B cell (primary cell): ENCODE measurements at regions not wholly inside any gene's neighbourhood (a gene's known extent, or its start where the extent isn't known, plus 50 kb on each side); places are given as distances from the start of the nearest gene placed in this dataset.

Source experiments
- ATAC-seq: fragments of 200-7000 bp; cut with Tn5 transposase; one replicate; pipeline ENCODE4 v1.10.0; 2021; ENCODE audit warnings: low read depth, mild to moderate bottlenecking, moderate number of reproducible peaks, moderate library complexity
- CTCF ChIA-PET: fragments of 350-600 bp; sonication (Branson Sonifier 250); formaldehyde crosslinking; loops from one replicate; lab custom pipeline; 2021; ENCODE audit warnings: antibody characterized with exemption, inconsistent platforms; lab: Charles Lee
- POLR2A ChIA-PET: fragments of 350-600 bp; sonication (Branson Sonifier 250); formaldehyde crosslinking; loops from one replicate; lab custom pipeline; 2021; ENCODE audit warnings: antibody characterized with exemption; lab: Charles Lee
- DNase-seq: peaks from one replicate; pipeline ENCODE4 v3.0.0; 2013
- H2AFZ ChIP-seq: 2 replicates; pipeline ENCODE4 v1.6.1; 2012; ENCODE audit warnings: mild to moderate bottlenecking, low read depth, low read length; ENCODE audit not compliant: insufficient read depth, poor library complexity, severe bottlenecking
- H3K27ac ChIP-seq, 2 donors: 1 replicate in 1 of 2; 2 replicates in 1 of 2; pipeline ENCODE4 v1.5.1; 2012 to 2013; ENCODE audit warnings: low read length in 2 of 2, mild to moderate bottlenecking in 2 of 2, moderate library complexity in 1 of 2
- H3K27me3 ChIP-seq, 4 experiments: fragments of 200-600 bp in 1 of 4; sonication (generic) in 1 of 4; replicated peaks in 1 of 4; 1 replicate in 2 of 4; 2 replicates in 2 of 4; pipeline versions ENCODE4 v1.6.1 to v1.7.0; 2013 to 2016; ENCODE audit warnings: low read length in 3 of 4, mild to moderate bottlenecking in 2 of 4, mixed read lengths in 1 of 4, moderate library complexity in 1 of 4; ENCODE audit not compliant: insufficient read depth in 4 of 4, control insufficient read depth in 3 of 4; ENCODE audit errors: control extremely low read depth in 1 of 4
- H3K36me3 ChIP-seq, 2 experiments: replicated peaks in 1 of 2; 1 replicate in 1 of 2; 2 replicates in 1 of 2; pipeline versions ENCODE4 v1.6.1 to v1.7.1; 2013; ENCODE audit warnings: low read length in 1 of 2; ENCODE audit not compliant: insufficient read depth in 2 of 2, control insufficient read depth in 1 of 2; ENCODE audit errors: control extremely low read depth in 1 of 2, extremely low read depth in 1 of 2
- H3K4me1 ChIP-seq, 2 donors: fragments of 200-600 bp in 1 of 2; sonication (generic) in 1 of 2; 1 replicate in 1 of 2; 2 replicates in 1 of 2; pipeline versions ENCODE4 v1.5.1 to v1.6.1; 2013 to 2017; ENCODE audit warnings: low read length in 2 of 2; ENCODE audit not compliant: control insufficient read depth in 2 of 2, insufficient read depth in 2 of 2
- H3K4me2 ChIP-seq: replicated peaks from 2 replicates; pipeline ENCODE3; 2012; ENCODE audit warnings: mild to moderate bottlenecking, low read depth, low read length; ENCODE audit not compliant: poor library complexity, severe bottlenecking
- H3K4me3 ChIP-seq, 5 experiments: fragments of 200-600 bp in 1 of 5; sonication (generic) in 1 of 5; 1 replicate in 3 of 5; 2 replicates in 2 of 5; pipeline versions ENCODE4 v1.5.1 to v1.7.0; 2011 to 2016; ENCODE audit warnings: low read length in 4 of 5, mild to moderate bottlenecking in 4 of 5, low read depth in 2 of 5, control low read depth in 1 of 5, moderate library complexity in 1 of 5; ENCODE audit not compliant: insufficient read depth in 1 of 5; ENCODE audit errors: control extremely low read depth in 1 of 5, extremely low read depth in 1 of 5
- H3K79me2 ChIP-seq: fragments of 200-600 bp; sonication (generic); one replicate; pipeline ENCODE4 v1.6.0; 2016; ENCODE audit warnings: low read length; ENCODE audit not compliant: control insufficient read depth, insufficient read depth
- H3K9ac ChIP-seq: fragments of 200-600 bp; sonication (generic); 2 replicates; pipeline ENCODE4 v1.6.1; 2017; ENCODE audit warnings: mild to moderate bottlenecking, low read length, moderate library complexity
- H3K9me3 ChIP-seq, 3 donors: one replicate each; pipeline versions ENCODE4 v1.6.1 to v1.7.1; 2013; ENCODE audit warnings: low read length in 2 of 3; ENCODE audit not compliant: control insufficient read depth in 2 of 3, insufficient read depth in 1 of 3; ENCODE audit errors: control extremely low read depth in 1 of 3
- H4K20me1 ChIP-seq: 2 replicates; pipeline ENCODE4 v1.6.0; 2012; ENCODE audit warnings: mild to moderate bottlenecking, low read length; ENCODE audit not compliant: insufficient read depth, control insufficient read depth, poor library complexity, severe bottlenecking
- H3K27ac Mint-ChIP-seq: one replicate; pipeline ENCODE4 v1.8.0; 2021; ENCODE audit warnings: mixed read lengths
- H3K27me3 Mint-ChIP-seq: one replicate; pipeline ENCODE4 v1.8.0; 2021; ENCODE audit warnings: mixed read lengths
- H3K4me1 Mint-ChIP-seq: one replicate; pipeline ENCODE4 v1.8.0; 2021; ENCODE audit warnings: mixed read lengths
- H3K4me3 Mint-ChIP-seq: one replicate; pipeline ENCODE4 v1.8.0; 2021; ENCODE audit warnings: mixed read lengths
- H3K9me3 Mint-ChIP-seq: one replicate; pipeline ENCODE4 v1.8.0; 2022; ENCODE audit warnings: mixed read lengths; ENCODE audit not compliant: insufficient read depth
- CTCF ChIP-seq: fragments of 200-600 bp; IDR thresholded peaks from one replicate; pipeline ENCODE4 v1.8.0; 2022; ENCODE audit warnings: antibody characterized with exemption, mild to moderate bottlenecking
- EZH2 ChIP-seq: IDR thresholded peaks from 2 replicates; pipeline ENCODE4 v1.6.1; 2012; ENCODE audit warnings: borderline replicate concordance, low read depth, mild to moderate bottlenecking, moderate library complexity, low read length; ENCODE audit not compliant: insufficient read depth, poor library complexity, severe bottlenecking
- WGBS: methylation state at CpG from one replicate; pipeline ENCODE4 v1.1.5; 2013; ENCODE audit warnings: missing lambda C conversion rate; ENCODE audit not compliant: insufficient coverage; 5-methylcytosine and 5-hydroxymethylcytosine counted together
- intact Hi-C: fragments of 100-400 bp; cut with micrococcal nuclease; formaldehyde crosslinking; loops from one replicate; pipeline ENCODE4 v1.10.0; 2022

- WGBS, result 92% methylated on average over 2 of the region's 4 CpGs
- Histone ChIP-seq H3K79me2 (no peaks in the 10 kb centered on the region), H3K27ac (no peak overlapping the region), H3K4me3 (no peak overlapping the region), H3K9me3 (no peaks in the 10 kb centered on the region), H4K20me1 (no peaks in the 10 kb centered on the region), H3K4me2 (no peak overlapping the region), H2AFZ (no peak overlapping the region), H3K4me1 (no peaks in the 10 kb centered on the region), H3K36me3 (no peaks in the 10 kb centered on the region), H3K27me3 (peaks cover 0 to 4% (median 0%) of the 10 kb centered on the region in 4 experiments), H3K9ac (no peak overlapping the region)
- CTCF ChIA-PET, result no interaction called here
- POLR2A ChIA-PET, result no interaction called here
- TF ChIP-seq CTCF (no peak), EZH2 (no peak)
- Mint-ChIP-seq H3K27ac (no peak overlapping the region), H3K4me1 (no peaks in the 10 kb centered on the region), H3K9me3 (no peaks in the 10 kb centered on the region), H3K4me3 (no peak overlapping the region), H3K27me3 (no peaks in the 10 kb centered on the region)
- no peak for DNase-seq
- no peak for ATAC-seq
- intact Hi-C loops, result no loop called here
These were observed 121.1 kb downstream of the GPR63 start for GRCh38 chr6:96716221-96716620.

GRCh38 chr6:96715608-96716007 is 121.7 kb downstream of the GPR63 start:
- H3K27me3 ChIP-seq, result peaks cover 0 to 4% (median 0%) of the 10 kb centered on the region in 4 experiments
- Mint-ChIP-seq H3K27me3 (no peaks in the 10 kb centered on the region), H3K9me3 (no peaks in the 10 kb centered on the region), H3K4me1 (no peaks in the 10 kb centered on the region), H3K4me3 (no peak overlapping the region), H3K27ac (no peak overlapping the region)
- no peaks in the 10 kb centered on the region for H3K4me1 ChIP-seq
- H3K79me2 ChIP-seq, result no peaks in the 10 kb centered on the region
- H2AFZ ChIP-seq, result no peak overlapping the region
- ATAC-seq (no peak), DNase-seq (no peak)
- ChIA-PET POLR2A (no interaction called here), CTCF (no interaction called here)
- H3K36me3 ChIP-seq, result no peaks in the 10 kb centered on the region
- no peak for TF ChIP-seq CTCF
- no peak for TF ChIP-seq EZH2
- H3K9ac ChIP-seq, result no peak overlapping the region
- no peaks in the 10 kb centered on the region for H3K9me3 ChIP-seq
- H4K20me1 ChIP-seq, result no peaks in the 10 kb centered on the region
- H3K4me2 ChIP-seq, result no peak overlapping the region
- WGBS, result no CpG with 5 or more reads among the region's 1 CpG
- intact Hi-C loops, result no loop called here
- H3K27ac ChIP-seq, result no peak overlapping the region
- no peak overlapping the region for H3K4me3 ChIP-seq
